ENCODE measurements at regions not wholly inside any gene's neighbourhood (a gene's known extent, or its start where the extent isn't known, plus 50 kb on each side); places are given as distances from the start of the nearest gene placed in this dataset.

DNA sequence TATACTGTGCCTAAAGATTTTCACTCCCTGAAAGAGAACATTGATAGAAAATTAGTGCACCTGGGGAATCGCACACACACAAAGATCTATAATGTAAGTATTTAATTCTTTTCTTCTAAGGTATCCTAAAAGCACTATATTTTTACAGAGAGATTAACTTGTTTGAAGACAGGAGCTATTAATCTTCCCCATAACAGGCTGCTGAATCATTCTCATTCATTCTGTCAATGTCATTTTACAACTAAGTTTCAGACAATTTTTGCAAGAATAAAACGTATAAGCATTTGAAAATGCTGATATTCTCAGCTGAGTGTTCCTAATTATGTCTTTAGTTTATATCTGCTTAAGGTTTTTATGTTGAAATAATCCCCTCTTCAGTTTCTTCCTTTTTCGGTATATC lies 776.7 kb downstream of the NXPH1 start:
- BruUV-seq (replicated peaks) = no TSS peak
- H3K4me3 ChIP-seq (ENCODE audit: low read depth, low read length, poor library complexity, severe bottlenecking) = no peak overlapping the region
- no peaks in the 10 kb centered on the region for H3K4me1 ChIP-seq (ENCODE audit: insufficient read depth, low read length, poor library complexity, severe bottlenecking)
- intact Hi-C loops (cut with micrococcal nuclease; ENCODE audit: unreplicated experiment) = no loop called here
- CTCF ChIA-PET = no interaction called here
- TF ChIP-seq, protein P1, sequence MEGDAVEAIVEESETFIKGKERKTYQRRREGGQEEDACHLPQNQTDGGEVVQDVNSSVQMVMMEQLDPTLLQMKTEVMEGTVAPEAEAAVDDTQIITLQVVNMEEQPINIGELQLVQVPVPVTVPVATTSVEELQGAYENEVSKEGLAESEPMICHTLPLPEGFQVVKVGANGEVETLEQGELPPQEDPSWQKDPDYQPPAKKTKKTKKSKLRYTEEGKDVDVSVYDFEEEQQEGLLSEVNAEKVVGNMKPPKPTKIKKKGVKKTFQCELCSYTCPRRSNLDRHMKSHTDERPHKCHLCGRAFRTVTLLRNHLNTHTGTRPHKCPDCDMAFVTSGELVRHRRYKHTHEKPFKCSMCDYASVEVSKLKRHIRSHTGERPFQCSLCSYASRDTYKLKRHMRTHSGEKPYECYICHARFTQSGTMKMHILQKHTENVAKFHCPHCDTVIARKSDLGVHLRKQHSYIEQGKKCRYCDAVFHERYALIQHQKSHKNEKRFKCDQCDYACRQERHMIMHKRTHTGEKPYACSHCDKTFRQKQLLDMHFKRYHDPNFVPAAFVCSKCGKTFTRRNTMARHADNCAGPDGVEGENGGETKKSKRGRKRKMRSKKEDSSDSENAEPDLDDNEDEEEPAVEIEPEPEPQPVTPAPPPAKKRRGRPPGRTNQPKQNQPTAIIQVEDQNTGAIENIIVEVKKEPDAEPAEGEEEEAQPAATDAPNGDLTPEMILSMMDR (conservative IDR thresholded peaks at IDR 0.05; ENCODE audit: low read depth, low read length) = no peak
- TF ChIP-seq EZH2 (IDR thresholded peaks at IDR 0.05; ENCODE audit: borderline replicate concordance, low read depth, low read length, poor library complexity, severe bottlenecking) = no peak
- H3K27ac ChIP-seq (ENCODE audit: low read depth, low read length, poor library complexity, severe bottlenecking) = no peak overlapping the region
- no peaks in the 10 kb centered on the region for H3K36me3 ChIP-seq (ENCODE audit: insufficient read depth, low read length, poor library complexity, severe bottlenecking)
- H3K9me3 ChIP-seq (ENCODE audit: low read depth, low read length, poor library complexity, severe bottlenecking) = no peaks in the 10 kb centered on the region
- DNase-seq (ENCODE audit: low spot score) = no peak
- POLR2A ChIA-PET (ENCODE audit: low non-redundant PET) = no interaction called here
- H3K27me3 ChIP-seq (replicated peaks; ENCODE audit: insufficient read depth, low read depth, low read length, poor library complexity) = no peaks in the 10 kb centered on the region

DNA sequence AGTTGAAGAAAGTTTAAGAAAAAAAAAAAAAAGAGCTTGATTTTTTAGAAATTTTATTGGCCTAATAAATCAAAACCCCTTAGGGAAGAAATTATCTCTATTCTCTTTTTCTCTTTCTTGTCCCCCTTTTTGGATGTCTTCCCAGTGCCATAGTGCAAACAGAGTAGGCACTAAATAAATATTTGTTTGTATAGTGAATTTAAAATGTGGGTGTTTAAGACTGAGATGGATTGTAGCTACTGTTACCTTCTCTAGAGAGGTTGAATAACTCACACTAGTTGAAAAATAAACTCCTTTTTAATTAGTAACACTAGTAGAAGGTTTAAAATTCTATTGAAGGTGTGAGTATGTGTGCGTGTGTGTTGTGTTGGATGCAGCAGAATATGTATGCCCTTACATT lies 783.8 kb downstream of the NXPH1 start:
- ChIA-PET POLR2A (ENCODE audit: low non-redundant PET) (no interaction called here), CTCF (no interaction called here)
- H3K27ac ChIP-seq (ENCODE audit: low read depth, low read length, poor library complexity, severe bottlenecking) = no peak overlapping the region
- H3K4me1 ChIP-seq (ENCODE audit: insufficient read depth, low read length, poor library complexity, severe bottlenecking) = no peaks in the 10 kb centered on the region
- no peak for TF ChIP-seq EZH2 (IDR thresholded peaks at IDR 0.05; ENCODE audit: borderline replicate concordance, low read depth, low read length, poor library complexity, severe bottlenecking)
- TF ChIP-seq, protein P1 (conservative IDR thresholded peaks at IDR 0.05; ENCODE audit: low read depth, low read length) = no peak
- no TSS peak for BruUV-seq (replicated peaks)
- no peaks in the 10 kb centered on the region for H3K36me3 ChIP-seq (ENCODE audit: insufficient read depth, low read length, poor library complexity, severe bottlenecking)
- peaks cover 6% of the 10 kb centered on the region for H3K9me3 ChIP-seq (ENCODE audit: low read depth, low read length, poor library complexity, severe bottlenecking)
- intact Hi-C loops (cut with micrococcal nuclease; ENCODE audit: unreplicated experiment) = no loop called here
- no peak for DNase-seq (ENCODE audit: low spot score)
- H3K27me3 ChIP-seq (replicated peaks; ENCODE audit: insufficient read depth, low read depth, low read length, poor library complexity) = no peaks in the 10 kb centered on the region
- H3K4me3 ChIP-seq (ENCODE audit: low read depth, low read length, poor library complexity, severe bottlenecking) = no peak overlapping the region

DNA sequence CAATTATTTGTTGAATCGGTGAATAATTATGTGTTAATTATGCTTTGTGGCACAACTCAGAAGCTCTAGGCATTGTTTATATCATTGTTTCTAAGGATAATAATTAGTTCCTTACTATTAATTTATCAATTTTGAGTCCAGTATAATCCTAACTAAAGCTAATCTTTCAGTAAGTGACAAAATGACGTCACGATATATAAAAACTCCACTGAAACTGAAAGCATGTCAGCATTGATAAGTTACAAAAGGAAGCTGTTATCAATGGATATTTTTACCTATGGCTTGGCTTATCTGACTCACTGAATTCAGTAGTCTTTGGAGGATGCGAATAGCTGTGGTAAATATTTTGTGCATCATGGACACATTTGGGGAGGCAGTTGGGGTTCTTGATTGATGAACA lies 793.1 kb downstream of the NXPH1 start:
- H3K27me3 ChIP-seq (replicated peaks; ENCODE audit: insufficient read depth, low read depth, low read length, poor library complexity) = no peaks in the 10 kb centered on the region
- CTCF ChIA-PET = no interaction called here
- no peaks in the 10 kb centered on the region for H3K36me3 ChIP-seq (ENCODE audit: insufficient read depth, low read length, poor library complexity, severe bottlenecking)
- H3K9me3 ChIP-seq (ENCODE audit: low read depth, low read length, poor library complexity, severe bottlenecking) = no peaks in the 10 kb centered on the region
- H3K27ac ChIP-seq (ENCODE audit: low read depth, low read length, poor library complexity, severe bottlenecking) = no peak overlapping the region
- H3K4me1 ChIP-seq (ENCODE audit: insufficient read depth, low read length, poor library complexity, severe bottlenecking) = no peaks in the 10 kb centered on the region
- TF ChIP-seq, protein P1 (conservative IDR thresholded peaks at IDR 0.05; ENCODE audit: low read depth, low read length) = no peak
- TF ChIP-seq EZH2 (IDR thresholded peaks at IDR 0.05; ENCODE audit: borderline replicate concordance, low read depth, low read length, poor library complexity, severe bottlenecking) = no peak
- no peak for DNase-seq (ENCODE audit: low spot score)
- intact Hi-C loops (cut with micrococcal nuclease; ENCODE audit: unreplicated experiment) = no loop called here
- no TSS peak for BruUV-seq (replicated peaks)
- POLR2A ChIA-PET (ENCODE audit: low non-redundant PET) = no interaction called here
- no peak overlapping the region for H3K4me3 ChIP-seq (ENCODE audit: low read depth, low read length, poor library complexity, severe bottlenecking)
